ENCODE measurements at regions not wholly inside any gene's neighbourhood (a gene's known extent, or its start where the extent isn't known, plus 50 kb on each side); places are given as distances from the start of the nearest gene placed in this dataset.

GRCh38 chr22:47230251-47230650 is 467.8 kb downstream of the TBC1D22A start:
- Histone ChIP-seq H3K4me1 (no peaks in the 10 kb centered on the region), H3K9me3 (replicated peaks in 1 of 11) (peaks cover 32 to 43% (median 35%) of the 10 kb centered on the region in 11 experiments), H3K9ac (no peak overlapping the region), H3K4me2 (no peak overlapping the region), H3K4me3 (no peak overlapping the region), H3K27me3 (no peaks in the 10 kb centered on the region), H3K27ac (no peak overlapping the region), H4K20me1 (no peaks in the 10 kb centered on the region), H3K36me3 (no peaks in the 10 kb centered on the region; a peak in 2 of 22 replicates)
- no peak for TF ChIP-seq Cebpa-rat (IDR thresholded peaks at IDR 0.05)

GRCh38 chr22:47228767-47229166 is 466.3 kb downstream of the TBC1D22A start:
- no peak overlapping the region for H3K27ac ChIP-seq
- no peaks in the 10 kb centered on the region; a peak in 1 of 22 replicates for H4K20me1 ChIP-seq
- H3K4me1 ChIP-seq: no peaks in the 10 kb centered on the region
- no peak overlapping the region for H3K9ac ChIP-seq
- H3K4me3 ChIP-seq: no peak overlapping the region
- no peak for TF ChIP-seq Cebpa-rat (IDR thresholded peaks at IDR 0.05)
- H3K27me3 ChIP-seq: no peaks in the 10 kb centered on the region
- H3K36me3 ChIP-seq: no peaks in the 10 kb centered on the region; a peak in 2 of 22 replicates
- H3K9me3 ChIP-seq (replicated peaks in 1 of 11): peaks cover 21 to 30% (median 27%) of the 10 kb centered on the region in 11 experiments
- H3K4me2 ChIP-seq: no peak overlapping the region

GRCh38 chr22:47225931-47226633 is 463.6 kb downstream of the TBC1D22A start:
- Histone ChIP-seq H3K27ac (no peak overlapping the region), H4K20me1 (no peaks in the 10 kb centered on the region; a peak in 2 of 22 replicates), H3K4me1 (peaks cover 0 to 7% (median 0%) of the 10 kb centered on the region in 10 experiments; a peak in 2 of 20 replicates), H3K27me3 (no peaks in the 10 kb centered on the region), H3K36me3 (no peaks in the 10 kb centered on the region), H3K4me2 (no peak overlapping the region), H3K4me3 (no peak overlapping the region), H3K9me3 (replicated peaks in 1 of 11) (peaks cover 0 to 9% (median 4%) of the 10 kb centered on the region in 11 experiments; a peak in 5 of 22 replicates), H3K9ac (no peak overlapping the region)
- no peak for TF ChIP-seq Cebpa-rat (IDR thresholded peaks at IDR 0.05)

DNA sequence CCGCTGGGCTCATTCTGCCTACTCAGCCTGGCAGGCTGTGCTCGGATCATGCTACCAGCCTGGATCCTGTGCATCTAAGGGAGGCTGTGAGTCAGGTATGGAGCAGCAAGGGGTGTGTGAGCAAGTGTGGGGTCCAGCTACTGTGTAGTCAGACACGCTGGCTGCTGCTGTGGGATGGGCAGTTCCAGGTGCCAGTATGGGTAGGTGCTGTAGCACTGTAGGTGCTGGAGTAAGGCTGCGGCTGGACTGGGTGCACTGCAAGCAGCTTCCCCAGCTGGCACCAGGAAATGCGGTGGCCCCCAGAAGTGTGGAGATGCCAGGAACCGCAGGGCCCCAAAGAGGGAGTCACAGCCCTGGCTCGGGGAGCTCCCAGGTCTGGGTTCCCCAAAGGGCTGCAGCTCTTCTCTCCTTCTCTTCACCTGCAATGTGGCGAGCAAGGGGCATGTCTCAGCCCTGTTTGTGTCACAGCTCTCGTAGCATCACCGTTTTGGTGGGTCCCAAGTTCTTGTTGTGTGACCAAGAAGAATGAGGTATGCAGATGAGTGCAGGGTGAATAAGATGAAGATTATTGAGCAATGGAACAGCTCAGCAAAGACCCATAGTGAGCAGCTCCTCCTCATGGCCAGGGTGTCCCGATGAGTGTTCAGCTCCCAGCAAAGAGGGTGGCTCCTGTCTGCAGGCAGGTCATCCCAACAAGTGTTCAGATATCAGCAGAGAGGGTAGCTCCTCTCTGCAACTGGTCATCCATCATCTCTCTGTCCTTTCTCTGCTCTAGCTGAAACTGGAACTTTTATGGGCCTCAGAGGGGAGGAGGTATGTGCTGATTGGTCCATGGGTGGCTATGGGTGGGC is 462.9 kb downstream of the TBC1D22A start:
- Histone ChIP-seq H4K20me1 (no peaks in the 10 kb centered on the region; a peak in 2 of 22 replicates), H3K4me2 (no peak overlapping the region), H3K36me3 (no peaks in the 10 kb centered on the region), H3K9ac (no peak overlapping the region), H3K4me1 (peaks cover 0 to 9% (median 0%) of the 10 kb centered on the region in 10 experiments; a peak in 2 of 20 replicates), H3K27ac (no peak overlapping the region), H3K4me3 (no peak overlapping the region), H3K27me3 (no peaks in the 10 kb centered on the region), H3K9me3 (replicated peaks in 1 of 11) (peaks cover 0 to 9% (median 4%) of the 10 kb centered on the region in 11 experiments; a peak in 5 of 22 replicates)
- no peak for TF ChIP-seq Cebpa-rat (IDR thresholded peaks at IDR 0.05)
